ENCODE measurements at regions not wholly inside any gene's neighbourhood (a gene's known extent, or its start where the extent isn't known, plus 50 kb on each side); places are given as distances from the start of the nearest gene placed in this dataset.
A peak's percentile ranks its signal among the peaks of the same experiment; 100 is the strongest.

GRCh38 chr9:88734527-88734926 is 199.5 kb downstream of the NXNL2 start:
- no peak for DNase-seq (ENCODE audit: low read depth)

- no peak for DNase-seq (ENCODE audit: low read depth)
These were observed 201.2 kb downstream of the NXNL2 start for GRCh38 chr9:88736136-88736637.

- DNase-seq (ENCODE audit: low read depth): no peak
These were observed 202.1 kb downstream of the NXNL2 start for GRCh38 chr9:88737031-88737430.

GRCh38 chr9:88737876-88738275 is 202.9 kb downstream of the NXNL2 start:
- DNase-seq (ENCODE audit: low read depth): no peak

GRCh38 chr9:88738709-88739108 is 203.7 kb downstream of the NXNL2 start:
- DNase-seq (ENCODE audit: low read depth): no peak

GRCh38 chr9:88739373-88739772 is 204.4 kb downstream of the NXNL2 start:
- DNase-seq (ENCODE audit: low read depth): no peak

- no peak for DNase-seq (ENCODE audit: low read depth)
These were observed 205.9 kb downstream of the NXNL2 start for GRCh38 chr9:88740844-88741243.

- peak; percentile 9 for DNase-seq (ENCODE audit: low read depth)
These were observed 206.4 kb downstream of the NXNL2 start for GRCh38 chr9:88741335-88741734.

GRCh38 chr9:88742483-88742882 is 207.5 kb downstream of the NXNL2 start:
- DNase-seq (ENCODE audit: low read depth): no peak

GRCh38 chr9:88742905-88743304 is 207.9 kb downstream of the NXNL2 start:
- no peak for DNase-seq (ENCODE audit: low read depth)

GRCh38 chr9:88745276-88746001 is 210.5 kb downstream of the NXNL2 start:
- DNase-seq (ENCODE audit: low read depth): no peak

GRCh38 chr9:88746029-88746742 is 211.2 kb downstream of the NXNL2 start:
- no peak for DNase-seq (ENCODE audit: low read depth)

GRCh38 chr9:88746743-88747398 is 211.9 kb downstream of the NXNL2 start:
- no peak for DNase-seq (ENCODE audit: low read depth)

- DNase-seq (ENCODE audit: low read depth): no peak
These were observed 212.8 kb downstream of the NXNL2 start for GRCh38 chr9:88747768-88748167.

GRCh38 chr9:88748566-88749261 is 213.7 kb downstream of the NXNL2 start:
- no peak for DNase-seq (ENCODE audit: low read depth)

- DNase-seq (ENCODE audit: low read depth): no peak
These were observed 214.4 kb downstream of the NXNL2 start for GRCh38 chr9:88749420-88749819.

GRCh38 chr9:88750832-88751360 is 215.9 kb downstream of the NXNL2 start:
- DNase-seq (ENCODE audit: low read depth): no peak

- no peak for DNase-seq (ENCODE audit: low read depth)
These were observed 216.8 kb downstream of the NXNL2 start for GRCh38 chr9:88751781-88752180.

- DNase-seq (ENCODE audit: low read depth): no peak
These were observed 218.9 kb downstream of the NXNL2 start for GRCh38 chr9:88753691-88754367.

GRCh38 chr9:88754452-88754851 is 219.5 kb downstream of the NXNL2 start:
- no peak for DNase-seq (ENCODE audit: low read depth)

- no peak for DNase-seq (ENCODE audit: low read depth)
These were observed 219.9 kb downstream of the NXNL2 start for GRCh38 chr9:88754886-88755285.
